OCI-LY7 (cell line): ENCODE measurements at regions not wholly inside any gene's neighbourhood (a gene's known extent, or its start where the extent isn't known, plus 50 kb on each side); places are given as distances from the start of the nearest gene placed in this dataset.

Source experiments
- BruUV-seq: library from RNA; stranded (reverse); fragments of 400-500 nt; replicated peaks from 2 replicates; lab custom pipeline; 2021; lab: Mats Ljungman, UMichigan
- CTCF ChIA-PET: fragments of 300-600 bp; sonication (Branson Sonifier 250); formaldehyde crosslinking; loops from one replicate; lab custom pipeline; 2022; ENCODE audit warnings: antibody characterized with exemption; ENCODE audit not compliant: unreplicated experiment; lab: Charles Lee
- POLR2A ChIA-PET: fragments of 300-600 bp; sonication (Branson Sonifier 250); formaldehyde crosslinking; loops from one replicate; lab custom pipeline; 2022; ENCODE audit warnings: antibody characterized with exemption; lab: Charles Lee
- DNase-seq: peaks from one replicate; pipeline ENCODE4 v3.0.0-alpha.2; 2015; ENCODE audit warnings: low spot score
- H2AFZ ChIP-seq: fragments of 200-600 bp; sonication (generic), shearing (Covaris generic); 2 replicates; pipeline ENCODE4 v1.6.1; 2014; ENCODE audit warnings: mild to moderate bottlenecking, antibody characterized with exemption, low read length, moderate library complexity
- H3K27ac ChIP-seq: fragments of 200-600 bp; sonication (generic); 2 replicates; pipeline ENCODE4 v1.5.1; 2014; ENCODE audit warnings: mixed run types, low read depth, mild to moderate bottlenecking, moderate library complexity, low read length, inconsistent platforms; ENCODE audit not compliant: poor library complexity, severe bottlenecking
- H3K36me3 ChIP-seq: fragments of 200-600 bp; sonication (generic); 2 replicates; pipeline ENCODE4 v1.6.1; 2014; ENCODE audit warnings: mild to moderate bottlenecking, antibody characterized with exemption, low read length, moderate library complexity, mixed read lengths; ENCODE audit not compliant: insufficient read depth
- H3K4me1 ChIP-seq: fragments of 200-600 bp; sonication (generic); 2 replicates; pipeline ENCODE4 v1.5.1; 2014; ENCODE audit warnings: mild to moderate bottlenecking, low read length; ENCODE audit not compliant: insufficient read depth, poor library complexity, severe bottlenecking
- H3K4me2 ChIP-seq: fragments of 200-600 bp; sonication (generic); 2 replicates; pipeline ENCODE4 v1.6.1; 2014; ENCODE audit warnings: mild to moderate bottlenecking, low read length
- H3K4me3 ChIP-seq: fragments of 200-600 bp; sonication (generic); 2 replicates; pipeline ENCODE4 v1.5.1; 2014; ENCODE audit warnings: mild to moderate bottlenecking, low read depth, low read length; ENCODE audit not compliant: poor library complexity, severe bottlenecking
- H3K79me2 ChIP-seq: fragments of 200-600 bp; sonication (generic); 2 replicates; pipeline ENCODE4 v1.6.1; 2016; ENCODE audit warnings: low read depth, mild to moderate bottlenecking, low read length, moderate library complexity, mixed read lengths; ENCODE audit not compliant: insufficient read depth
- H3K9me2 ChIP-seq: fragments of 200-600 bp; sonication (generic); 2 replicates; pipeline ENCODE4 v1.6.1; 2016; ENCODE audit warnings: mild to moderate bottlenecking, low read length, mixed read lengths; ENCODE audit not compliant: insufficient read depth
- H3K9me3 ChIP-seq: fragments of 200-600 bp; sonication (generic); 2 replicates; pipeline ENCODE4 v1.6.1; 2014; ENCODE audit warnings: mild to moderate bottlenecking, mixed run types, low read length, mixed read lengths
- H4K20me1 ChIP-seq: fragments of 200-600 bp; sonication (generic); 2 replicates; pipeline ENCODE4 v1.6.1; 2014; ENCODE audit warnings: mild to moderate bottlenecking, antibody characterized with exemption, low read length, moderate library complexity, mixed read lengths; ENCODE audit not compliant: insufficient read depth
- CTCF ChIP-seq: fragments of 200-600 bp; sonication (generic); conservative IDR thresholded peaks from 2 replicates; pipeline ENCODE4 v1.5.1; 2014; ENCODE audit warnings: mild to moderate bottlenecking, antibody characterized with exemption, low read length, moderate library complexity, mixed read lengths
- EZH2phosphoT487 ChIP-seq: fragments of 200-600 bp; sonication (generic); IDR thresholded peaks from 2 replicates; pipeline ENCODE4 v1.6.1; 2018; ENCODE audit warnings: low read depth, borderline replicate concordance, mild to moderate bottlenecking, mixed run types, antibody characterized with exemption, low read length, moderate library complexity, mixed read lengths
- intact Hi-C: fragments of 100-400 bp; cut with micrococcal nuclease; formaldehyde crosslinking; loops from one replicate; pipeline ENCODE4 v1.10.0; 2022; ENCODE audit not compliant: unreplicated experiment

- no peak overlapping the region for H3K27ac ChIP-seq
- BruUV-seq = no TSS peak
- no peak for DNase-seq
- intact Hi-C loops = no loop called here
- no peaks in the 10 kb centered on the region for H3K4me1 ChIP-seq
- no peak overlapping the region for H3K4me2 ChIP-seq
- no peaks in the 10 kb centered on the region for H3K9me3 ChIP-seq
- POLR2A ChIA-PET = no interaction called here
- no peaks in the 10 kb centered on the region for H3K79me2 ChIP-seq
- H4K20me1 ChIP-seq = no peaks in the 10 kb centered on the region
- H3K36me3 ChIP-seq = no peaks in the 10 kb centered on the region
- TF ChIP-seq CTCF (no peak), EZH2phosphoT487 (no peak)
- no peaks in the 10 kb centered on the region for H3K9me2 ChIP-seq
- CTCF ChIA-PET = no interaction called here
- H3K4me3 ChIP-seq = no peak overlapping the region
- no peak overlapping the region for H2AFZ ChIP-seq
Measured at GRCh38 chr3:117705011-117705410, 995.4 kb downstream of the TUSC7 start.

GRCh38 chr3:117706037-117706436 lies 996.5 kb downstream of the TUSC7 start:
- Histone ChIP-seq H3K9me3 (no peaks in the 10 kb centered on the region), H3K4me2 (no peak overlapping the region), H3K27ac (no peak overlapping the region), H3K79me2 (no peaks in the 10 kb centered on the region), H3K4me1 (no peaks in the 10 kb centered on the region), H3K36me3 (no peaks in the 10 kb centered on the region), H2AFZ (no peak overlapping the region), H4K20me1 (no peaks in the 10 kb centered on the region), H3K9me2 (no peaks in the 10 kb centered on the region), H3K4me3 (no peak overlapping the region)
- POLR2A ChIA-PET = no interaction called here
- TF ChIP-seq EZH2phosphoT487 (no peak), CTCF (no peak)
- intact Hi-C loops = no loop called here
- BruUV-seq = no TSS peak
- DNase-seq = no peak
- CTCF ChIA-PET = no interaction called here

GRCh38 chr3:117706756-117707155 lies 997.2 kb downstream of the TUSC7 start:
- Histone ChIP-seq H3K4me1 (no peaks in the 10 kb centered on the region), H3K4me3 (no peak overlapping the region), H3K9me2 (no peaks in the 10 kb centered on the region), H3K27ac (no peak overlapping the region), H3K79me2 (no peaks in the 10 kb centered on the region), H3K4me2 (no peak overlapping the region), H3K36me3 (no peaks in the 10 kb centered on the region), H2AFZ (no peak overlapping the region), H3K9me3 (no peaks in the 10 kb centered on the region), H4K20me1 (no peaks in the 10 kb centered on the region)
- BruUV-seq = no TSS peak
- no peak for DNase-seq
- intact Hi-C loops = no loop called here
- ChIA-PET CTCF (no interaction called here), POLR2A (interaction anchor here (1.0 kb wide), 1 partner anchor 200 kb away, joined by 3 read pairs; no protein-coding TSS in a partner anchor)
- no peak for TF ChIP-seq EZH2phosphoT487
- no peak for TF ChIP-seq CTCF
